ENCODE measurements at regions not wholly inside any gene's neighbourhood (a gene's known extent, or its start where the extent isn't known, plus 50 kb on each side); places are given as distances from the start of the nearest gene placed in this dataset.

DNA sequence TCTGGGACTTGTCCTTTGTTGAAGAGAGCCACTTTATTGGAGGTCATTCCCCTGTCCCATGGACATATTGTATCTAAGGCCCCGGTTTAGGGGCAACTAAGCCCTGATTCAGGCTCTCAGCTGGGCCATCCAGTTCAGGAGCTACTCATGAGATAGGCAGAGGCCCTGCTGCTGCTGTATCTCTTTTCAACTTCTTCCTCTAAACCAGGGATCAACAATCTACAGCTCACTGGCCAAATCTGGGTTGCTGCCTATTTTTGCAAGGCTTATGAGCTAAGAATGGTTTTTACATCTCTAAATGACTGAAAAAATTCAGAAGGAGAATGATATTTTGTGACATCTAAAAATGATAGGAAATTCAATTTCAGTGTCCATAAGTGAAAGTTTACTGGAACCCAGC, 166.8 kb upstream of the GLI3 start:
- H3K23ac ChIP-seq (ENCODE audit: insufficient read length) = no peak overlapping the region
- no peaks in the 10 kb centered on the region for H3K27me3 ChIP-seq (replicated peaks in 1 of 4; ENCODE audit: control insufficient read depth in 3 of 4, extremely low read depth in 1 of 4, insufficient read depth in 3 of 4, low read length in 3 of 4)
- no peak overlapping the region for H3K56ac ChIP-seq (replicated peaks; ENCODE audit: insufficient read length, low read depth, low read length)
- no peak overlapping the region for H2BK5ac ChIP-seq (ENCODE audit: low read depth, low read length)
- no peak overlapping the region for H3K4me2 ChIP-seq (ENCODE audit: insufficient read depth in 1 of 2, low read depth in 2 of 2, low read length in 2 of 2)
- H4K91ac ChIP-seq (replicated peaks; ENCODE audit: insufficient read length, low read length) = no peak overlapping the region
- H2BK20ac ChIP-seq (ENCODE audit: low read length) = no peak overlapping the region
- H4K8ac ChIP-seq (ENCODE audit: extremely low read depth, insufficient read depth, low read length) = no peak overlapping the region
- H2AFZ ChIP-seq (ENCODE audit: low read length) = no peak overlapping the region
- no peaks in the 10 kb centered on the region for H3K23me2 ChIP-seq (ENCODE audit: low read depth, low read length)
- peaks cover 0 to 3% (median 0%) of the 10 kb centered on the region in 4 experiments; a peak in 1 of 7 replicates for H3K4me1 ChIP-seq (replicated peaks in 1 of 4; ENCODE audit: control insufficient read depth in 3 of 4, insufficient read depth in 4 of 4, low read length in 3 of 4)
- no peak overlapping the region for H3K27ac ChIP-seq (ENCODE audit: low read depth, low read length)
- no peak overlapping the region for H2BK120ac ChIP-seq (replicated peaks; ENCODE audit: low read depth, low read length)
- POLR2A ChIA-PET (ENCODE audit: partially characterized antibody) = no interaction called here
- DNase-seq (ENCODE audit: low read depth in 1 of 2, low spot score in 2 of 2) (no peak), FAIRE-seq (no peak)
- WGBS, 2 experiments (ENCODE audit: extremely low coverage in 1 of 2, insufficient coverage in 1 of 2, insufficient read length in 1 of 2, insufficient replicate concordance in 2 of 2, low coverage in 1 of 2, low lambda C conversion rate in 2 of 2, missing lambda C conversion rate in 1 of 2) = 94% methylated on average over 1 of the region's 1 CpG; no CpG with 5 or more reads in 1 of the 2 experiments
- no peak overlapping the region for H2BK15ac ChIP-seq (ENCODE audit: low read length)
- H4K5ac ChIP-seq (ENCODE audit: insufficient read length, low read depth, low read length) = no peak overlapping the region
- no peak overlapping the region for H2AK5ac ChIP-seq (ENCODE audit: low read depth, low read length)
- H3K36me3 ChIP-seq (ENCODE audit: control insufficient read depth in 2 of 4, insufficient read depth in 4 of 4, low read length in 3 of 4) = no peaks in the 10 kb centered on the region
- no peak overlapping the region for H3K4me3 ChIP-seq (ENCODE audit: extremely low read depth in 1 of 4, insufficient read depth in 2 of 4, low read depth in 3 of 4, low read length in 4 of 4)
- H3K9ac ChIP-seq (replicated peaks in 1 of 4; ENCODE audit: extremely low read depth in 1 of 4, low read depth in 3 of 4, low read length in 3 of 4) = no peak overlapping the region
- no peaks in the 10 kb centered on the region for H3K9me3 ChIP-seq (ENCODE audit: insufficient read depth in 2 of 2, low read depth in 1 of 2, low read length in 1 of 2)
- no peaks in the 10 kb centered on the region for H3K79me2 ChIP-seq (ENCODE audit: control insufficient read depth in 1 of 2, insufficient read depth in 2 of 2, low read length in 2 of 2)
- no peaks in the 10 kb centered on the region for H4K20me1 ChIP-seq (replicated peaks in 1 of 2; ENCODE audit: control insufficient read depth in 1 of 2, insufficient read depth in 2 of 2, low read length in 2 of 2)
- CTCF ChIA-PET (ENCODE audit: partially characterized antibody) = no interaction called here
- no peak overlapping the region for H3K14ac ChIP-seq (ENCODE audit: insufficient read length)
- no peaks in the 10 kb centered on the region for H3K79me1 ChIP-seq (ENCODE audit: low read depth, low read length)
- H2BK12ac ChIP-seq (ENCODE audit: low read depth, low read length) = no peak overlapping the region
- H3K18ac ChIP-seq (ENCODE audit: extremely low read depth, low read length) = no peak overlapping the region
- no peak overlapping the region for H3K4ac ChIP-seq (replicated peaks; ENCODE audit: insufficient read length, low read depth, low read length)
- TF ChIP-seq GTF2F1 (IDR thresholded peaks at IDR 0.05; ENCODE audit: borderline replicate concordance, low read depth, low read length) (no peak), NRF1 (IDR thresholded peaks at IDR 0.05; ENCODE audit: low read depth, low read length) (no peak), SIRT6 (IDR thresholded peaks at IDR 0.05; ENCODE audit: low read length) (no peak), CBX8 (IDR thresholded peaks at IDR 0.05; ENCODE audit: borderline replicate concordance, low read depth, low read length) (no peak)

Measured in H1 (cell line).